Stomach (tissue), 4 donors: ENCODE measurements at regions not wholly inside any gene's neighbourhood (a gene's known extent, or its start where the extent isn't known, plus 50 kb on each side); places are given as distances from the start of the nearest gene placed in this dataset.

Experiments
- EP300 ChIP-seq: sonication (generic); formaldehyde crosslinking; IDR thresholded peaks from one replicate; pipeline ENCODE4 v1.6.1; 2017; ENCODE audit warnings: antibody characterized with exemption
- POLR2A ChIP-seq, 4 donors: fragments of 450-650 bp; IDR thresholded peaks; one replicate each; pipeline ENCODE4 v1.6.1; 2016; ENCODE audit warnings: antibody characterized with exemption in 4 of 4, control low read depth in 2 of 4, mild to moderate bottlenecking in 1 of 4, moderate library complexity in 1 of 4
- POLR2AphosphoS5 ChIP-seq, 3 donors: sonication (generic); formaldehyde crosslinking; IDR thresholded peaks; one replicate each; pipeline ENCODE4 v1.6.1; 2016; ENCODE audit warnings: antibody characterized with exemption in 3 of 3
- TF ChIP-seq, protein P1 (sequence below), 7 experiments: fragments of 450-650 bp in 4 of 7; fragments of 200-600 bp in 3 of 7; sonication (generic) in 3 of 7; IDR thresholded peaks; one replicate each; pipeline ENCODE4 v1.5.1; 2016 to 2019; ENCODE audit warnings: antibody characterized with exemption in 7 of 7, control low read depth in 2 of 7, mild to moderate bottlenecking in 1 of 7

- TF ChIP-seq, protein P1, sequence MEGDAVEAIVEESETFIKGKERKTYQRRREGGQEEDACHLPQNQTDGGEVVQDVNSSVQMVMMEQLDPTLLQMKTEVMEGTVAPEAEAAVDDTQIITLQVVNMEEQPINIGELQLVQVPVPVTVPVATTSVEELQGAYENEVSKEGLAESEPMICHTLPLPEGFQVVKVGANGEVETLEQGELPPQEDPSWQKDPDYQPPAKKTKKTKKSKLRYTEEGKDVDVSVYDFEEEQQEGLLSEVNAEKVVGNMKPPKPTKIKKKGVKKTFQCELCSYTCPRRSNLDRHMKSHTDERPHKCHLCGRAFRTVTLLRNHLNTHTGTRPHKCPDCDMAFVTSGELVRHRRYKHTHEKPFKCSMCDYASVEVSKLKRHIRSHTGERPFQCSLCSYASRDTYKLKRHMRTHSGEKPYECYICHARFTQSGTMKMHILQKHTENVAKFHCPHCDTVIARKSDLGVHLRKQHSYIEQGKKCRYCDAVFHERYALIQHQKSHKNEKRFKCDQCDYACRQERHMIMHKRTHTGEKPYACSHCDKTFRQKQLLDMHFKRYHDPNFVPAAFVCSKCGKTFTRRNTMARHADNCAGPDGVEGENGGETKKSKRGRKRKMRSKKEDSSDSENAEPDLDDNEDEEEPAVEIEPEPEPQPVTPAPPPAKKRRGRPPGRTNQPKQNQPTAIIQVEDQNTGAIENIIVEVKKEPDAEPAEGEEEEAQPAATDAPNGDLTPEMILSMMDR (IDR thresholded peaks at IDR 0.05), result no peak
- TF ChIP-seq EP300 (no peak), POLR2A (IDR thresholded peaks at IDR 0.05) (no peak), POLR2AphosphoS5 (IDR thresholded peaks at IDR 0.05) (no peak)
These were observed 64.7 kb upstream of the IL12A start for GRCh38 chr3:159923956-159924355.
